GM21526 (cell line): ENCODE measurements at regions not wholly inside any gene's neighbourhood (a gene's known extent, or its start where the extent isn't known, plus 50 kb on each side); places are given as distances from the start of the nearest gene placed in this dataset.

Experiments
- ATAC-seq: cut with Tn5 transposase; IDR thresholded peaks from one replicate; pipeline ENCODE4 v1.9.1; 2021; ENCODE audit warnings: moderate library complexity; ENCODE audit not compliant: unreplicated experiment, low FRiP score

DNA sequence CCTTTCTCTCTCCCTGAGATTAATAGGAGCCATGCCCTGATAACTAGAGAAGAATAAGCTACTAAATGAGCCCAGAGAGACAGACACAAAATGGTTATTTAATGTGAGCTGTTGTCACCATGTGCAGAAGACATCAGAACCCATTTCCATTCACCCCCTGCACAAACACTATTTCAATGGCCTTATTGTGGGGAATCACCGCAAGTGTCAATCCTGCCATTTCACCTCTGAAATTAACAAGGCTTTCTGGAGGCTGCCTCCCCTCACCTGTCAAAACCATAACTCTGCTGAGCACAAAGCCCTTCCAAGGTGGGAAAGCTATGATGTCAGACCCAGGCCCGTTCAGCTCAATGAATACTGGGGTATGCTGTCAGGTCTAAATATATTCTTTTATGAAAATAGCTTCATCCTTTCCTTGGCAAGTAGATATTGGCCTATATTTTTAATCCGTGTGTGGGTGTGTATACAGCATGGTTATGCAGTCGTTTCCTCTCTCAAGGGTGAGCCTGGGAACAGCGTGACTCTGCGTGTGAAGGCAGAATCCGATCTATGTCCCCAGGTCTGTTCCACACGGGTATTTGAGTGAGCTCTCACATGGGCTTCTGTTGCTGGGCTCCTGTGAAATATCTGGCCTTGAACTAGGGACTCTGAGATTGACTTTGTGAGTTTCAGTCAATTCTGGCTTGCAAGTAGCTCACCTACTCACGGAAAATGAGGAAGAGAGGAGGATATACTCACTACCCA is 266.3 kb downstream of the FBXW7 start:
- ATAC-seq = no peak

DNA sequence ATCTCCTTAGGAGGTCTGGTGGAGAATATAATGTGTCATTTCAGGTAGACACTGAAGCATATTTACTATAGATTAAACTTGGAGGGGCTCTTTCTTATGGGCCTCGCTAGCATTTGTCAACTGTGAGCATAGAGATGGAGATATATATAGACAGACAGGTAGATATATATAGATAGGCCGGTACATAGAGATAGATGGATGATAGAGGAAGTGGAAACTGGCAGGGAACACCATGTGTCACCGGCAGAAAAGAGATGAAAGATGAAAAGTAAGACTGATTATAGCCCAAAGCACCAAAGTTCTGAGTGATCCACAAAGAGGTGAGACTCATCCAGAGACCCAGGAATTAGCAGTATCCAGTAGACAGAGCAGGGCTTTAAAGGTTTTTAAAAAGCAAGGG is 268.1 kb downstream of the FBXW7 start:
- ATAC-seq = no peak

DNA sequence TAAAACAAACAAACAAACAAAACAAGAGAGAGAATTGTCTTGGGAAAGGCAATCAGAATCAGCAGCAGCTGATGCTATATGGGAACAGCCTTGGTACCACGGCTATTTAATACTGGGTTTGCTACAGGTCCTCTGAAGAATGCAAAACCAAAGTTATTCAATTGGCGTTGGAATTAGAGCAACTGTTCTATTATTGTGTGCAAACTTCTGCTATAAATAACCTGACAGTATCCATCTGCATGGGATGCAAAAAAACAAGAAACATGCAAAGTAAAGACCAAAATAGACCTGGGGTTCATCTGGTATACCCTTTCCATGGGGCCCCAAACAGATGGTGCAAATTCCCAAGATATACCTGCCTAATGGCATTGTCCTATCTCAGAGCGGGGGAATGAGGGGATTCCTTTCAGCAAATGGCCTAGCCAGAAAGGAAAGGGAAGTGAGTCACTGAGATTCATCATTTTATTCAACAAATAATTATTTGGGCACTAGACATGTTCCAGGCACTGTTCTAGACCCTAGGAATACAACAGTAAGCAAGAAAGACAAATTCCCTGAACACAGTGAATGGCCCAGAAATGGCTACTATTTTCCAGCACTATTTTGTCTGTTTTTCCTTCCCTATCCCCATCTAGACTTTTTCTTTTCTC is 268.9 kb downstream of the FBXW7 start:
- ATAC-seq = no peak

DNA sequence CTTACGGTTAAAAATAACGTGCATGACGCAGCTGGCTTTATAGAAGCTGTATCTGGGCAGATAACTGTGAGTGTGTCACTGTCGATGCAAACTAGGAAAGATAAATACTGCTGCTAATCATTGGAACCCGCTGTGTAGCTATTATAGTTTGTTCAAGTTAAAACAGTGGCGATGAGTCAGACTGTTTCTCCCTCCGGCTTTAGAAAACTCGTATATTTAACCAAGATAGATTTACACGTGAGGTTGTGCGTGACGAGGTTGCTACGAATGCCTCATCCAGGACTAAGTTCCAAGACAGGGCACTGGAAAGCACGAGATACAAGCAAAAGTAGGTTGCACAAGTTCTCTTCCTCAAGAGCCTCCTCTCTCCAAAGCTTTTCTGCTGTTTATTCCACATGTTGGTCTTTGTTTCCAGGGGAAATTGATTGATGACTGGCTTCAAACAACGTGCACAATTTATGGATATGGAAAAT is 270.7 kb downstream of the FBXW7 start:
- no peak for ATAC-seq

DNA sequence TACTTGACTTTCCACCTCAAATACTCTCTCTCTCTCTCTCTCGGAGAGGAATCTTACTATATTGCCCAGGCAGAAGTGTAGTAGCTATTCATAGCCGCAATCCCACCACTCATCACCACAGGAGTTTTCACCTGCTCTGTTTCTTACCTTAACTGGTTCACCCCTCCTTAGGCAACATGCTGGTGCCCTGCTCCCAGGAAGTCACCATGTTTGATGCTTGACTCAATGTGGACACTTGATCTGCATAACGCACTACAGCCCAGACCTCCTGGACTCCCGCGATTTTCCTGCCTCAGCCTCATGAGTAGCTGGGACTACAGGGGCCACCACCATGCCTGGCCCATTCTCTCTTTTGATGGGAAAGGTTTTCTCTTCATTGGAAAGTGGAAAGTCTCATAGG is 271.8 kb downstream of the FBXW7 start:
- no peak for ATAC-seq

DNA sequence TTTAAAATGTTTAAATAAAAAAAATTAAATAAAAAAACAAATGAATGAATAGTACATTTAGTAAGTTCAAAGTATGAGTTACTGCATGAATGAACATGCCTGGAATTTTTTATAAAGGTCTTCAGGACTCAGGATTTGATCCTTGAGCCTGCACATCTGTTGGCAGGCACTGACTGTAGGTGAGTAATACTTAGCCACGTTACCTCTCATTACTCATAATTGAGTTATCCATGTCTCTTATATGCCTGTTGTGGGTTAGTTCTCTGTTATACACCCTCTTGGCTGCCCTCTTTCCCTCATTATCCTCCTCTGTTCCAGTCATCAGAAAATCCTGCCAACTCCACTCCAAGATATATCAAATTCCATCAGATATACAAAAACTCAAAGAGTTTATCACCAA is 276.0 kb downstream of the FBXW7 start:
- ATAC-seq = no peak

DNA sequence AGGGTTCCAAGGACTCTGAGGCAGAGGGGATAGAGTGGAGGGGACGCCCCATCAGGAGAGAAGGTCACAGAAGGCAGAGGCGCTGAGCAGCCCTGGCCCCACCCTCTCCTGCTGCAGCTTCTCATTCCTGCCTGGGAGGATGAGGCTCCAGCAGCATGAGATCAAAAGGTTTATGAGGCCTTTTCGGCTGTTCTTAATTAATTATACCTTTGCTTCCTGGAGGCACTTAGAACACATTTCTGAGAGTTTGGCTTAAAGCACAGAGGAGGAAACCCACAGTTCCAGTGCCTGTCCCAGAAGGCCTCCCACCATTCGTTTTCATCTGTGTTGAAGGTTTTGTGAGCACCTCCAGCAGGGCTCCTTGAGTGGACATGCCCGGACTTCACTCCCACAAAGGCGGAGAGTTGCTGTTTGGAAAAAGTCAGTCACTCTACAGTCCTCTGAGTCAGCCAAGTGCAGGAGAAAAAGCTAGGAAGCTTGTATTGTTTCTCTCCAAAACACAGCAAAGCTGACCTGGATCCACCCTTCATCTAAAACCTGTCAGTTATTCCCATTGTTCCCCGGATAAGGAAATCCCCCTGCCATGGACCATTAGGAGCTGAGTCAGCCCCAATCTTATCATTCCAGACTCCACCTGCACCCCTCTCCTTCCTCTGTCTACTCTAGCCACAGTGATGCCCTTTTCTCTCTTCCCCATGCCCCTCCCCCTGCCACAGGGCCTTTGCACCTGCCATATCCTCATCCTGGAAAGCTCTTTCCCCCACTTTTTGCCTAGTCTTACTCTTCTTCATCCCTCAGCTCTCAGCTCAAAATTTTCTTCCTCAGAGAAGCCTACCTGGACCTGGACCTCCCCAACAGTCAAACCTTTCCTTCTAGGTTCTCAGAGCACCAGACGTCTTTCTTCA is 276.8 kb downstream of the FBXW7 start:
- no peak for ATAC-seq

DNA sequence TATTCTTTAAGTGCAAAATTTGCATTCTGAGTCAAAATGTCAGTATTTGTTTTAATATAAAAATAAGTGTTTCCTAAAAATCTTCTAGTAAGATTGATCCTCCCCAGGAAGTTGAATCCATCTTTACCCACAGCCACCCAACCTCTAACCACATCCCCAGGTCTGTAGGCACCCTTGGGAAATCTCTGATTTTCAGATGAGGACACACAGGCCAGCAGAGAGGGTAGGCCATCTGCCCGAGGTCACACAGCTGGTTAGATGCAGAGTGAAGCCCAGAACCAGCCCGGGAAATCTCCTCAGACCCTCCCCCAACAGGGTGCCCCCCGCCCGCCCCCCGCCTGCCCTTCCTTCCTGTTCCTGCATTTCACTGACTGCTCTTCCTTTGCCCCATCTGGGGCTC is 277.5 kb downstream of the FBXW7 start:
- ATAC-seq = no peak

DNA sequence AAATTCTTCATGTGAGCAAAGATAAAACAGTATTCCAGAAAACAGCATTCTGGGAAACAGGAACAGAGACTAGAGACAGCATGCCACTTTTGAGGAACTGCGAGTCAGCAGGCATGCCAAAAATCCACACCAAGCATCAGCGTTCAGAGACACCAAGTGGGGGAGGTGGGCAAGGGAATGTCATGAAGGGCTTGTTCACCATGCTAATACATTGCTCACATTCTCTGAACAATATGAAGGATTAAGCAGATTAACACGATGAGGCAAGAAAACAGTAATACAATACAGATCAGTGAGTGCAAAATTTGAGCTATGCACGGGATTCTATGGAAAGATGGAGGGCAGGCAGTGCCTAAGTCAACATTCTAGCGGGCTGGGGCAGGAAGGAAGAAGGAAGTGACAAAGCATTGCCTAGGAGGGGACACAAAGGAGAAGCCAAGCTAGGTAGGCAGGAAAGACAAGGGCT is 278.3 kb downstream of the FBXW7 start:
- no peak for ATAC-seq

DNA sequence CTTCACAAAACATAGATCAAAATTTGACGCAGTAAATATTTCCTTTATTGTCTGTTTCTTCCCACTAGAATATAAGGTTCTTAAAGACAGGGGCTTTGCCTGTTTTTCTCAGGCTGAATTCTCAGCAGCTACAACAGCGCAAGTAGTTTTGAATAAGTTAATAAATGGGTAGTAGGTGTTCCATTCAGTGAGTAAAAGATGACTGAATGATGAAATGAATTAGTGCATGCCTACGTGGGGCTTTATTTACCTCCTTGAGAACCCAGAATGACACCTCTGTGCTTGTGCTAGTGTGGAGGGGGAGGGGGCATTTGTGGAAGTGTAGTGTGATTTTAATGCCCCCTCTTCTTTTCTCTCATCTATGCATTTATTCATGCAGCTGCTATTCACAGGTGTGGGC is 278.9 kb downstream of the FBXW7 start:
- no peak for ATAC-seq

DNA sequence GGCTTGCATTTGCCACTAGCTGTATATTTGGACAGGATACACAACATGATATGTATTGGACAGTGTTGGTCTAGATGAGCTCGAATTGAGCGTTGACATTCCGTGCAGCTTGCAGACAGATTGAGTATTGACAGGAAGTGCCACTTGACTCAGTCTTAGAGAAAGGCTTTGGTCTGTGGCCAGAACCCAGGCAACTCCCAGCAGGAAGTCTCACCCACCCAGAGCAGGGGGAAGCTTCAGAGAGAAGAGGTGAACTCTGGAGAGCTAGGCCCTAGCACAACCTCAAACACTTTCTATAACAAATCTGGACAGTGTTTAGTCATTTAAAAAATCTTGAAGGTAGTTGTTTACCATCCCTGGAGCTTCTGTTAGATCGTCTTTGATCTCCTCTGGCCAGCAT is 280.5 kb downstream of the FBXW7 start:
- no peak for ATAC-seq

DNA sequence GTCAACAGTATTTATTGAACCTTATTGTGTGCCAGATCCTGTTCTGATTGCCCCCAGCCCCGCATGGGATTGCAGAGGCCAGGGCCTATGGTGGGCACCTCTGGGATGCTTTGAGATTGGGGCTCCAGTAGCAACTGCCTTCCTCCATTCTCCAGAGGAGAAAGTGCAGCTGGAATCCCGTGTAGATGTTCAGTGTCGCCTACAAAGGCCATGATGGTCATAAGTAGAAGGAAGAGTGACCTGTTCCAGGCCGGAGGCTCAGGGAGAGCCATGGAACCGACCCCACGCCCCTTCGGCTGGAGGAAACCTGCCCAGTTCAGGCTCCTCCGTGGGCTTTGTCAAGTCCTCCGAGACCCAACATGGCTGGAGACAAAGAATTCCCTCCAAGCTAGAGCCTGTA is 287.5 kb downstream of the FBXW7 start:
- no peak for ATAC-seq

DNA sequence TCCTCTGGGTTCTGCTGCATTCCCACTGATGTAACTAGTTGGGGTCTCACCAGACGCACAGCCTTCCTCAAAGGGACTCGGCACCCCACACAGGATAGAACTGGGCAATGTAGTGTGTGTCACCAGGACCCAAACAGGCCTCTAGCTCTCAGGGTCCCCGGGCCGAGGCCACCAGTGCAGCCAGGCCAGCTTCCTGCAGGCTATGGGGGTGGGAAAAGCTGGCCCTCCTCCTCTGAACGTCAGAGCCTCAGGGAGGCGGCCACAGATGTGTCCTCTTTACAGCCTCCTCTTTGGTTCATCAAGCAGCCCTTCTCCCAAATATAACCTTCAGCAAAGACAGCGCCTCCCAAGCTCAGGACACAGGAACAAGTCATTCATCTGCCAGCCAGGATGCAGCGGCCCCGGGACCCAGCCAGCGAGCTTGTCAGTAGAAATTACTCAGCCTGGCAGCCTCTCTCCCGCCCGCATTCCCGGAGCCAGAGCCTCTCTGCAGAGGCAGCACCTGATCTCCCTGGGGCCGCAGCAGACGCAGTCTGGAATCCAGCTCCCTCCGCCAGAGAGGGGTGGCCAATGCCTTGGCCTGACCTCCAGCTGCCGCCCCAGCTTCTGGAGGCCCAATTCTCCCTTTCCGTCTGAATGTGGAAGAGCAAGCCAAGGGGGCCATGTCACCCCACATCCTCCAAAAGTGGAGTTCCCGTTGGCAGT is 288.5 kb downstream of the FBXW7 start:
- ATAC-seq = no peak

DNA sequence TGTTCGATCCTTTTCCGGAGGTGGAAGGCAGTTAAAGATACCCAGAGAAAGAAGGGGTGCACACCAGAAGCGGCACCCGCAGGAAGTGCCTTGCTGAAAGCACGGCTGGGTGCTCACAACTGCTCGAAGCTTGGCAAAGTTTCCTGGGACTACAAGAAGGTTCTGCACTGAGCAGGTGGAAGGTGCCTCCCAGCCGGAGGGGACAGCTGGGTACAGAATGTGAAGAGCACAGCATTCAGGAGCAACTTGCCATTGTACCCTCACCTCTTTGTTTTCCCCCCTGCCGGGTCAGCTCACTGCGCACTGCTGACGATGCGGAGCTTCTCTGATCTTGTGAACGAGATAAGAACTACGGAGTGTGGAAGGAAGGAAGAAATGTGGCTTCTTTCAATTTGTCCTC is 289.2 kb downstream of the FBXW7 start:
- ATAC-seq = no peak

DNA sequence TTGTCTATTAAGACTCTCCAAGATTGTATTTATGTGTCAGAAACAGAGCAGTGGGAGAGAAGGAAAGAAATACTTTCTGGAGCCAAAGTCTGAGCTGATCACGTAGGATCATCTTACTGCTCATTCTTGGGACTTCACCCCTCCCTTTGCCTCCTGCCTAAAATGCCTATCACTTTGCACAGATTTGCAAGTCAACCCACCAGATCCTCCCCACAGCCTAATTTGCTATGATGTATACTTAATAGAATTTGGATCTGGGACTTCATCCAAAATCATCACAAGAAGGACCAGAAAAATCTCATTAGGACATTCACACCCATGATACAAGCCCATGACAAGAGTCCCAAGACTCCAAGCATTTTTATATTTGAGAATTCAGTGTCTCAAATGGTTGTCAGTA is 290.2 kb downstream of the FBXW7 start:
- ATAC-seq = no peak

DNA sequence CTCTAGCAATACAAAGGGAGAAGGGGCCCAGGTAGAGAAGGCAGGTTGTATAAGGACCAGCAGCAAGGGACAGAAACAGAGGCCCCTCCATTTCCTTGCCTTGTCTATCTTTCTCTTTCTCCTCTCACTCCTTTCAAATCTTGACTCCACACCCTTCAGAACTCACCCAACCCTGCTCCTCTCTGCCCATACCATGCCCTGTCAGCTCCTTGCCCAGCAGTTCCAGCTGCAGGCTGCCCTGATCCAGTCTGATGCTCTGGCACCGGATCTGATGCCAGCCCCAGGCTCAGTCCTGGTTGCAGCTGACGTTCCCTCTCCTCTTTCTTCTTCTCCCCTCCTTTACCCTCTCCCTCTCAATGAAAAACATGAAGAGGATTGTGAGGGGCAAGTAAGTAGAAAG is 291.2 kb downstream of the FBXW7 start:
- ATAC-seq = no peak

DNA sequence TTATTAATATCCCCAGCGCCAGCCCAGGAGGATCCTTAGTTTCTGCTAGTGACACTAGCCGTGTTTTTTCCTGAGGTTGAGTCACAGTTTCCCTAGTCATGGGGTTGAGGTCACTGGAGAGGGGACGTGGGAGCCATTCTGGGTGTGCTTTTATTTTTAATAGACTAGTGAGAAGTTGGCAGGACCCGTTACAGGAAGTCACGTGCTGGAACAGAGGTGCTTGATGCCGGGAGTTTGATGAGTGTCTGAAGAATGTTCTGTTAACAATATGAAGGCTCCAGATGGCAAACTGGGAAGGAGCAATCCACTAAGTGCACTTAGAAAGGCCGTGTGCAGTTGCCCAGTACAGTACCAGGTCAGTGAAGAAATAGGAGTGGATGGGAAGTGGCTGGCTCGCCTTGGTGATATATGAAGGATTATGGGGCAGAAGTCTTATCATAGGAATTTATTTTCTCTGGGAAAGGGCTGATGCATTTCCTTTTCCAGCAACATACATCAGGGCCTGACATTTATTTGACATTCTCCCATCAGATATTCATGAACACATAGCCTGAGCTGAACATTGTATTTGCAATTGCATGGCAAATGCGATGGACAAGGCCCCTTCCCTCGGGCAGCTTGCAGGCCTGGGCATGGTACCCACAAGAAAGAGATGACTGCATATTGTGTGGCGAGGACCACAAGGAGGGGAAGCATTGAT is 291.8 kb downstream of the FBXW7 start:
- ATAC-seq = no peak

DNA sequence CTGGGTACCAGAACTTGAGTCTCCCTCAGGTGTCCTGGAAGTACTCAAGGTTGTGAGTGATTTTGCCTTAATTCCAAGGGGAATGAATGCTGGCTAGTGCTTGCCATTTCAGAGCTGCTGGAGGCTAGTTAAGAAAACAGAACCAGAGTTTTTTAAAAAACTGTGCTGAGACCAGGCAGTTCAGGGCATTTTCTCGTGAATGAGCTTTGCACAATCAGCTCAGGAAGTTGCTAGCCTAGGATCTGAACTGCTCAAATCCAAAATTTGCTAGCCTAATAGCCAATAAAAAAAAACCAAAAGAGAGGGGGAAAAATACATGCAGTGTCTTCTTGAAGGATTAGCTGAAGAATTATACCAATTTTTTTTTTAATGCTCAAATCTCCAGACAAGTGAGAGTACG is 292.7 kb downstream of the FBXW7 start:
- ATAC-seq = no peak

DNA sequence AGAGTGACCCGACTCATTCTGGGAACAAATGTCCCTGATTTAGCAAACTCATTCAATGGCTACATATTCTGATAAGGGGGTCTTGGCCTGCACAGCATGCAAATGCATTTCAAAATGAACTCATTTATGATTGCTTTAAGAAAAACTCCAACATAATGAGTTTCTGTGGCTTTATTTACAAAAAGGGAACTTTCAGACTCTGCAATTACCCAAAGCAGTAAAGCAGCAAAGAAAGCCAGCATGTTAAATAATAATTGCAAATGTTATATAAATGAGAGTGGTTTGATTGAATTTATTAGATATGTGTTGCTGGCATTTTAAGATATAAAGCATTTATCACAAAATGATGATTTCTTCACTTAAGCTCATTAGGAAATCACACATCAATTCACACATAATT is 295.7 kb downstream of the FBXW7 start:
- ATAC-seq = no peak

DNA sequence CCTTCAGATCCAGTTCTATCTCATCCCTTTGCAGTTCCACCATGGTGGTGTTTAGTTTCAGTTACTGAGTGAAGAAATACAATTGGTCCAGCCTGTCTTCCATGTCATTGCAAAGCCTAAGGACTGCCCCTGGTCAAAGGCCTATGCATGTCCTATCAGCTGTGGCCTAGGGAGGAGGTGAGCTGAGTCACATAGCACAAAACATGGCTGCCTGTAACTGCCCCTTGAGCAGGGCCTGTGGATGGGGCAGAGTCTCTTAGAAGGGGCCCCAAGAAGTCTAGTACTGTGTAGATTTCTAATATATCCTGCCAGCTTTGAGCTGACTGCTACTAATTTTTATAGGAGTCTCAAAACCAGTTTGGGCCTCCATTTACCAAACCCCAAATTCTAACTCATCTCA is 296.7 kb downstream of the FBXW7 start:
- no peak for ATAC-seq
